Esophagus squamous epithelium (tissue), 4 donors: ENCODE measurements at regions not wholly inside any gene's neighbourhood (a gene's known extent, or its start where the extent isn't known, plus 50 kb on each side); places are given as distances from the start of the nearest gene placed in this dataset.
"Not testable (repeated sequence)": the region's sequence is repeated elsewhere in the genome, so short reads cannot be mapped to it uniquely, and the experiment has no call there.

Experiments
- CTCF ChIP-seq, 6 experiments: fragments of 450-650 bp in 4 of 6; fragments of 200-600 bp in 2 of 6; sonication (generic) in 2 of 6; IDR thresholded peaks; one replicate each; pipeline ENCODE4 v1.5.1; 2016 to 2019; ENCODE audit warnings: antibody characterized with exemption in 6 of 6, mild to moderate bottlenecking in 4 of 6, moderate library complexity in 4 of 6
- POLR2A ChIP-seq, 4 donors: fragments of 450-650 bp; IDR thresholded peaks; one replicate each; pipeline ENCODE4 v1.6.1; 2017; ENCODE audit warnings: antibody characterized with exemption in 4 of 4, mild to moderate bottlenecking in 4 of 4, moderate library complexity in 3 of 4

GRCh38 chr3:144854020-144854419, 882.4 kb downstream of the DIPK2A start:
- TF ChIP-seq CTCF, POLR2A (IDR thresholded peaks at IDR 0.05): not testable (repeated sequence)
